GM12892 (cell line): ENCODE measurements at regions not wholly inside any gene's neighbourhood (a gene's known extent, or its start where the extent isn't known, plus 50 kb on each side); places are given as distances from the start of the nearest gene placed in this dataset.

Source experiments
- POLR2A ChIP-seq: IDR thresholded peaks from 2 replicates; pipeline ENCODE4 v1.6.1; 2011; ENCODE audit warnings: low read depth, low read length, control low read depth
- TAF1 ChIP-seq: IDR thresholded peaks from 2 replicates; pipeline ENCODE4 v1.6.1; 2011; ENCODE audit warnings: low read depth, mild to moderate bottlenecking, control low read depth, low read length, borderline replicate concordance

DNA sequence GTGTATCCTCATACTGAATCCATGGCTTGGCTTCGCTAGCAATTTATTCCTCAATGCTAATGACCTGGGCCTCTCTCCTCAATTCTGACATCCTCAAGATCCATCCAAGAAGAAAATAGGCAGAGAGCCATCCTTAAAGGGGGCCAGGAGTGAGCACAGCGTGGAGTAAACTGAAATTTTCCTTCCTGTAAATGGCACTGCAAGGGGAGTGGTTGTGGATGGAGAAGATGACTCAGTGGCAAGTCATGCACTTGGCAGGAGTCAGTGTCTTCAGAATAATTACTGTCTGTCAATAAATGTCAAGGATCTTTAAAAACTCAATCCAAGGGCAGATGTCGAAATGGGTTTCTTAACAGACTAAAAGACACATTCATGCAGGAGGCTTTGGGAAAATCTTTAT is 88.0 kb upstream of the TMEM132C start:
- TF ChIP-seq TAF1 (no peak), POLR2A (no peak)
